ENCODE measurements at regions not wholly inside any gene's neighbourhood (a gene's known extent, or its start where the extent isn't known, plus 50 kb on each side); places are given as distances from the start of the nearest gene placed in this dataset.

DNA sequence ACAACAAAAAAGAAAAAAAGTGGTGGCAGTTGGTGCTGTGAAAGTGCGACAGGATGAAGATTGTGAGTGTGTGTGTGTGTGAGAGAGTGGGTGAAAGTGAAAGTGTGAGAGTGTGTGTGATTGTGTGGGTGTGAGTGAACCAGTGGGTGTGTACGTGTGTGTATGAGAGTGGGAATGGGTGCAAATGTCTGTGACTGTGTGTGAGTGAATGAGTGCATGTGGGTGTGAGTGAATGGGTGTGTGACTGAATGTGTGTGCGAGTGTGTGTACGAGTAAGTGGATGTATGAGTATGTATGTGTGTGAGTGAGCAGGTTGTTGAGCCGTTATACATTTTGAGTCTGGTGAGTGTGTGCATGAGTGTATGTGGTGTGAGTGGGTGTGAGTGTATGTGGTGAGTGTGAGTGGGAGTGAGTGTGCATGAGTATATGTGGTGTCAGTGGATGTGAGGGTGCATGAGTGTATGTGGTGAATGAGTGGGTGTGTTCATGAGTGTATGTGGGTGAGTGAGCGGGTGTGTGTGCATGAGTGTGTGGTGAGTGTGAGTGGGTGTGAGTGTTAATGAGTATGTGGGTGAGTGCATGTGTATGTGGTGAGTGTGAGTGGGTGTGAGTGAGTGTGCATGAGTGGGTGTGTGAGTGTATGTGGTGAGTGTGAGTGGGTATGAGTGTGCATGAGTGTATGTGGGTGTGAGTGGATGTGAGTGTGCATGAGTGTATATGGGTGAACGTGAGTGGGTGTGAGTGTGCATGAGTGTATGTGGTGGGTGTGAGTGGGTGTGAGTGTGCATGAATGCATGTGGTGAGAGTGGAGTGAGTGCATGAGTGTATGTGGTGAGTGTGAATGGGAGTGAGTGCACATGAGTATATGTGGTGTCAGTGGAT lies 69.3 kb upstream of the HPCAL1 start:
- POLR2A ChIA-PET: no interaction called here
- Mint-ChIP-seq H3K27me3 (no peaks in the 10 kb centered on the region), H3K9me3 (peaks cover 4% of the 10 kb centered on the region), H3K36me3 (ENCODE audit: low read depth) (no peaks in the 10 kb centered on the region), H3K27ac (no peak overlapping the region), H3K4me3 (no peak overlapping the region), H3K4me1 (ENCODE audit: low read depth) (peaks cover 6% of the 10 kb centered on the region)
- intact Hi-C loops (cut with micrococcal nuclease): no loop called here
- peak; percentile 26 for ATAC-seq
- CTCF ChIA-PET: no interaction called here
- TF ChIP-seq, protein P1, sequence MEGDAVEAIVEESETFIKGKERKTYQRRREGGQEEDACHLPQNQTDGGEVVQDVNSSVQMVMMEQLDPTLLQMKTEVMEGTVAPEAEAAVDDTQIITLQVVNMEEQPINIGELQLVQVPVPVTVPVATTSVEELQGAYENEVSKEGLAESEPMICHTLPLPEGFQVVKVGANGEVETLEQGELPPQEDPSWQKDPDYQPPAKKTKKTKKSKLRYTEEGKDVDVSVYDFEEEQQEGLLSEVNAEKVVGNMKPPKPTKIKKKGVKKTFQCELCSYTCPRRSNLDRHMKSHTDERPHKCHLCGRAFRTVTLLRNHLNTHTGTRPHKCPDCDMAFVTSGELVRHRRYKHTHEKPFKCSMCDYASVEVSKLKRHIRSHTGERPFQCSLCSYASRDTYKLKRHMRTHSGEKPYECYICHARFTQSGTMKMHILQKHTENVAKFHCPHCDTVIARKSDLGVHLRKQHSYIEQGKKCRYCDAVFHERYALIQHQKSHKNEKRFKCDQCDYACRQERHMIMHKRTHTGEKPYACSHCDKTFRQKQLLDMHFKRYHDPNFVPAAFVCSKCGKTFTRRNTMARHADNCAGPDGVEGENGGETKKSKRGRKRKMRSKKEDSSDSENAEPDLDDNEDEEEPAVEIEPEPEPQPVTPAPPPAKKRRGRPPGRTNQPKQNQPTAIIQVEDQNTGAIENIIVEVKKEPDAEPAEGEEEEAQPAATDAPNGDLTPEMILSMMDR (IDR thresholded peaks at IDR 0.05): no peak
- no peak for DNase-seq

DNA sequence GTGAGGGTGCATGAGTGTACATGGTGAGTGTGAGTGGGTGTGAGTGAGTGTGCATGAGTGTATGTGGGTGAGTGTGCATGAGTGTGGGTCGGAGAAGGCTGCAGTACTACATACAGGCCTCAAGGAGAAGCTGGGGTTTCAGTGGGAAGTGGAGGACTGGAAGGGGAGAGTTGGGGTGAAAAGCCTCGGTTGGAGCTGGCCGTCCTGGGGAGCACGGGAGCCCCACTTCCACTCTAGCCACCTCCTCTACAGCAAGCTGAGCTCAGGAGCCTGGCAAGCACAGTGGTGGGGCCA lies 68.7 kb upstream of the HPCAL1 start:
- Mint-ChIP-seq H3K36me3 (ENCODE audit: low read depth) (no peaks in the 10 kb centered on the region), H3K9me3 (peaks cover 4% of the 10 kb centered on the region), H3K4me1 (ENCODE audit: low read depth) (peaks cover 6% of the 10 kb centered on the region), H3K4me3 (no peak overlapping the region), H3K27ac (no peak overlapping the region), H3K27me3 (no peaks in the 10 kb centered on the region)
- no peak for DNase-seq
- ChIA-PET CTCF (no interaction called here), POLR2A (no interaction called here)
- ATAC-seq: peak; percentile 58
- TF ChIP-seq, protein P1 (IDR thresholded peaks at IDR 0.05): no peak
- intact Hi-C loops (cut with micrococcal nuclease): no loop called here

DNA sequence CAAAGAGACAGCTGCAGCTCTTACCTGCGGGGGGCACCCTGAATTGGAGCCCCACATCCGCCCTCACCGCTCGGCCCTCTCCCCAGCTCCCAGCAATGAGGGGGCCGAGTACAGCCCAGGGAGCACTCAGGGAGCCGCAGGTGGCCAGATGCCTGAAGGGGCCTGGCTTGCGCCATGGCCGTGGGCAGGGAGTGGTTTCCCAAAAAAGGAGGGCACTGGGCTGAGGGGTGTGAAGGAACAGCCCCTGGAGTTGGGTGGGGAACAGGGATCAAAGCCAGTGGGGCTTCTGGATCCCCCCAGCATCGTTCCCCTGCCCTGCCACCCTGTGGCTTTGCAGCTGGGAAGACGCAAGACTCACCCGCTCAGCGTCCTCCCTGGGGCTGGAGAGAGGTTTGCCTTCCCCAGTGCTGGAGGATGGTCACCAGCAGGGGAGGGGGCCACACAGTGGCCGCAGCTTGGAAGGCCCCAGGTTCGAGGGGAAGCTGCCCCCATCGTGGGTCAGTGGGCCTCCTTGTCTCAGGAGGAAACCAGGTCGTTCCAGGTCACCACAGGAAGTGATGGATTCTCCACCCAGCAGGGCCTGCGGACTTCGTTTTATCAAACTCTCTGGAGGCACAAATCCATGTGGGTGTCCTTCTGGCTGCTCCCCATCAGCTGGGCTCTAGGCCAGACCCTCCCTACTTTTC lies 68.2 kb upstream of the HPCAL1 start:
- intact Hi-C loops (cut with micrococcal nuclease): no loop called here
- TF ChIP-seq, protein P1 (IDR thresholded peaks at IDR 0.05): no peak
- CTCF ChIA-PET: no interaction called here
- Mint-ChIP-seq H3K4me3 (no peak overlapping the region), H3K36me3 (ENCODE audit: low read depth) (no peaks in the 10 kb centered on the region), H3K27me3 (no peaks in the 10 kb centered on the region), H3K27ac (no peak overlapping the region), H3K9me3 (peaks cover 4% of the 10 kb centered on the region), H3K4me1 (ENCODE audit: low read depth) (peaks cover 6% of the 10 kb centered on the region)
- POLR2A ChIA-PET: no interaction called here
- DNase-seq (no peak), ATAC-seq (no peak)

DNA sequence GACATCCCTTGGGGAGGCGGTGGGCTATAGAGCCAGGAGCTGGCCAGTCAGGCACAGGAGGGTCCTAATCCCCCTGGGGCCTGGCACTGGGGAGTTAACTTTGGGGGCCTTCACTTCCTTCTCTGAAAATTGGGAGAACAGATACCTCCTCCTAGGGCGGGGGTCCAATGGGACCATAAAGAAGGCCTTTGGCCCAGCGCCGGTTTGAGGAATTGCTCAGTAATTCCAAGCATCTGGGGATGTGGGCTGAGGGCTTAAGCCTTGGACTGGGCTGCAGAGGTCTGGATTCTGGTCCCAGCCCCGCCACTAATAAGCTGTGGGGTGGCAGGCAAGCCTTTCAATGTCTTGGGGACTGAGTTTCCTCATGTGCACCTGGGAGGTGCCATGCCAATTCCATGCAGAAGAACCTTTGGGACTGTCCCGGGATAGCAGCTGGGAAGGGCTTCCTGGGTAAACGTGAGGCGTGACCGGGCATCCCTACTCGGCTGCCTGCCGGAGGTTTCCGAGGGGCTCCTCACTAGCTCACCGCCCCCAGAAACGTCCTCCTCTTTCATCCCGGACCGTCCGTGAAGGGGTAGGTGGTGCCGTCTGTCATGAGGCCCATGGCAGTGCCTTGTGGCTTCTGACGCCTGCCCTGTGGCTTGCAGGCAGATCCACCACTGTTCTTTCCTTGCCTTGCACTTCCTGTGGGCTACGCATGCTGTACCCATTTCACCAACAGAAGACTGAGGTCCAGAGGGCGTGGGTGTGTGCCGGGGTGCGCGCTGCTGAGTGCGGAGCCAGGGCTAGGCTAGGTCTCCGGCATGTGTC lies 67.4 kb upstream of the HPCAL1 start:
- CTCF ChIA-PET: no interaction called here
- DNase-seq: no peak
- H3K27ac Mint-ChIP-seq: no peak overlapping the region
- POLR2A ChIA-PET: no interaction called here
- intact Hi-C loops (cut with micrococcal nuclease): no loop called here
- no peaks in the 10 kb centered on the region for H3K36me3 Mint-ChIP-seq (ENCODE audit: low read depth)
- TF ChIP-seq, protein P1 (IDR thresholded peaks at IDR 0.05): no peak
- no peaks in the 10 kb centered on the region for H3K27me3 Mint-ChIP-seq
- ATAC-seq: no peak
- peaks cover 4% of the 10 kb centered on the region for H3K9me3 Mint-ChIP-seq
- peaks cover 6% of the 10 kb centered on the region for H3K4me1 Mint-ChIP-seq (ENCODE audit: low read depth)
- H3K4me3 Mint-ChIP-seq: no peak overlapping the region
